Amniotic stem cell (primary cell): ENCODE measurements at regions not wholly inside any gene's neighbourhood (a gene's known extent, or its start where the extent isn't known, plus 50 kb on each side); places are given as distances from the start of the nearest gene placed in this dataset.

Experiments used
- DNase-seq: peaks from one replicate; lab custom pipeline; 2025; lab: John Stamatoyannopoulos, UW

- no peak for DNase-seq
These were observed 51.7 kb upstream of the HES1 start for GRCh38 chr3:194084284-194084683.
